GM18502 (cell line): ENCODE measurements at regions not wholly inside any gene's neighbourhood (a gene's known extent, or its start where the extent isn't known, plus 50 kb on each side); places are given as distances from the start of the nearest gene placed in this dataset.
A peak's percentile ranks its signal among the peaks of the same experiment; 100 is the strongest.

Experiments used
- ATAC-seq: cut with Tn5 transposase; IDR thresholded peaks from one replicate; pipeline ENCODE4 v1.9.1; 2021; ENCODE audit warnings: mild to moderate bottlenecking; ENCODE audit not compliant: unreplicated experiment, poor library complexity

GRCh38 chr2:126495189-126495588 is 160.8 kb upstream of the GYPC start:
- no peak for ATAC-seq

- peak; percentile 98 for ATAC-seq
Measured at GRCh38 chr2:126496493-126496892, 159.5 kb upstream of the GYPC start.

- ATAC-seq, result no peak
Measured at GRCh38 chr2:126503476-126503875, 152.5 kb upstream of the GYPC start.

GRCh38 chr2:126504949-126505348 is 151.0 kb upstream of the GYPC start:
- no peak for ATAC-seq

GRCh38 chr2:126506786-126507185 is 149.2 kb upstream of the GYPC start:
- peak; percentile 19 for ATAC-seq

GRCh38 chr2:126507425-126507911 is 148.5 kb upstream of the GYPC start:
- ATAC-seq, result peak; percentile 74

GRCh38 chr2:126510356-126510755 is 145.6 kb upstream of the GYPC start:
- ATAC-seq, result no peak

- ATAC-seq, result no peak
Measured at GRCh38 chr2:126510960-126511359, 145.0 kb upstream of the GYPC start.

GRCh38 chr2:126512026-126512425 is 143.9 kb upstream of the GYPC start:
- no peak for ATAC-seq

GRCh38 chr2:126513033-126513432 is 142.9 kb upstream of the GYPC start:
- no peak for ATAC-seq

GRCh38 chr2:126515471-126515870 is 140.5 kb upstream of the GYPC start:
- ATAC-seq, result no peak

GRCh38 chr2:126518196-126518595 is 137.8 kb upstream of the GYPC start:
- ATAC-seq, result no peak

GRCh38 chr2:126527836-126528490 is 128.0 kb upstream of the GYPC start:
- ATAC-seq, result peak; percentile 91

GRCh38 chr2:126531029-126531428 is 124.9 kb upstream of the GYPC start:
- no peak for ATAC-seq

- ATAC-seq, result peak; percentile 69
Measured at GRCh38 chr2:126534478-126534877, 121.5 kb upstream of the GYPC start.

- no peak for ATAC-seq
Measured at GRCh38 chr2:126535408-126535807, 120.5 kb upstream of the GYPC start.

GRCh38 chr2:126536605-126537200 is 119.3 kb upstream of the GYPC start:
- ATAC-seq, result no peak

GRCh38 chr2:126539101-126539500 is 116.9 kb upstream of the GYPC start:
- ATAC-seq, result no peak

GRCh38 chr2:126542247-126542646 is 113.7 kb upstream of the GYPC start:
- no peak for ATAC-seq

- no peak for ATAC-seq
Measured at GRCh38 chr2:126543081-126543480, 112.9 kb upstream of the GYPC start.

- no peak for ATAC-seq
Measured at GRCh38 chr2:126558029-126558428, 97.9 kb upstream of the GYPC start.

GRCh38 chr2:126568734-126569133 is 87.2 kb upstream of the GYPC start:
- ATAC-seq, result no peak
